ENCODE measurements at regions not wholly inside any gene's neighbourhood (a gene's known extent, or its start where the extent isn't known, plus 50 kb on each side); places are given as distances from the start of the nearest gene placed in this dataset.
"Not testable (repeated sequence)": the region's sequence is repeated elsewhere in the genome, so short reads cannot be mapped to it uniquely, and the experiment has no call there.

GRCh38 chr21:17398954-17399353 lies 113.9 kb upstream of the CXADR start:
- TF ChIP-seq CTCF, POLR2AphosphoS5, POLR2A (IDR thresholded peaks at IDR 0.05): not testable (repeated sequence)

Measured in prostate gland (tissue), 2 donors.